Parathyroid adenoma (tissue), 2 donors: ENCODE measurements at regions not wholly inside any gene's neighbourhood (a gene's known extent, or its start where the extent isn't known, plus 50 kb on each side); places are given as distances from the start of the nearest gene placed in this dataset.

Source experiments
- H2AFZ ChIP-seq: fragments of 300-600 bp; sonication (generic); one replicate; pipeline ENCODE4 v1.7.0; 2017; ENCODE audit warnings: antibody characterized with exemption, mild to moderate bottlenecking
- H3K27ac ChIP-seq: fragments of 300-600 bp; sonication (generic); one replicate; pipeline ENCODE4 v1.7.0; 2017
- H3K27me3 ChIP-seq: fragments of 300-600 bp; sonication (generic); one replicate; pipeline ENCODE4 v1.7.0; 2017; ENCODE audit warnings: low read length; ENCODE audit not compliant: control insufficient read depth, insufficient read depth
- H3K36me3 ChIP-seq: fragments of 300-600 bp; sonication (generic); one replicate; pipeline ENCODE4 v1.7.0; 2017; ENCODE audit warnings: low read length; ENCODE audit not compliant: control insufficient read depth, insufficient read depth
- H3K4me1 ChIP-seq: fragments of 300-600 bp; sonication (generic); one replicate; pipeline ENCODE4 v1.7.0; 2017; ENCODE audit warnings: control low read depth
- H3K4me2 ChIP-seq: fragments of 300-600 bp; sonication (generic); one replicate; pipeline ENCODE4 v1.7.0; 2017; ENCODE audit warnings: low read length
- H3K4me3 ChIP-seq: fragments of 300-600 bp; sonication (generic); one replicate; pipeline ENCODE4 v1.7.0; 2017; ENCODE audit warnings: low read depth, low read length
- H3K79me2 ChIP-seq: fragments of 300-600 bp; sonication (generic); one replicate; pipeline ENCODE4 v1.7.0; 2017; ENCODE audit warnings: control low read depth
- H3K9ac ChIP-seq: fragments of 300-600 bp; sonication (generic); one replicate; pipeline ENCODE4 v1.7.0; 2017; ENCODE audit warnings: mild to moderate bottlenecking
- H3K9me3 ChIP-seq: fragments of 300-600 bp; sonication (generic); one replicate; pipeline ENCODE4 v1.7.0; 2017; ENCODE audit warnings: low read length; ENCODE audit not compliant: control insufficient read depth
- CTCF ChIP-seq: fragments of 300-600 bp; sonication (generic); IDR thresholded peaks from one replicate; pipeline ENCODE4 v1.7.0; 2017; ENCODE audit warnings: antibody characterized with exemption, mild to moderate bottlenecking
- donor health status: primary hyperparathyroidism.

GRCh38 chr5:20537911-20538703 is 550.1 kb upstream of the CDH18 start:
- no peaks in the 10 kb centered on the region for H3K4me1 ChIP-seq
- H2AFZ ChIP-seq: no peak overlapping the region
- no peak overlapping the region for H3K4me3 ChIP-seq
- no peak for TF ChIP-seq CTCF
- H3K27me3 ChIP-seq: no peaks in the 10 kb centered on the region
- no peaks in the 10 kb centered on the region for H3K79me2 ChIP-seq
- H3K9ac ChIP-seq: no peak overlapping the region
- H3K9me3 ChIP-seq: no peaks in the 10 kb centered on the region
- no peak overlapping the region for H3K27ac ChIP-seq
- H3K4me2 ChIP-seq: no peak overlapping the region
- H3K36me3 ChIP-seq: no peaks in the 10 kb centered on the region

- TF ChIP-seq CTCF: no peak
- H3K27ac ChIP-seq: no peak overlapping the region
- no peaks in the 10 kb centered on the region for H3K27me3 ChIP-seq
- no peak overlapping the region for H3K4me3 ChIP-seq
- H3K4me2 ChIP-seq: no peak overlapping the region
- no peak overlapping the region for H2AFZ ChIP-seq
- H3K4me1 ChIP-seq: no peaks in the 10 kb centered on the region
- H3K79me2 ChIP-seq: no peaks in the 10 kb centered on the region
- H3K36me3 ChIP-seq: no peaks in the 10 kb centered on the region
- H3K9me3 ChIP-seq: no peaks in the 10 kb centered on the region
- no peak overlapping the region for H3K9ac ChIP-seq
These were observed 548.8 kb upstream of the CDH18 start for GRCh38 chr5:20536813-20537212.

GRCh38 chr5:20536341-20536740 is 548.3 kb upstream of the CDH18 start:
- no peaks in the 10 kb centered on the region for H3K36me3 ChIP-seq
- H3K9me3 ChIP-seq: no peaks in the 10 kb centered on the region
- no peak overlapping the region for H3K4me3 ChIP-seq
- no peak overlapping the region for H2AFZ ChIP-seq
- H3K79me2 ChIP-seq: no peaks in the 10 kb centered on the region
- no peak overlapping the region for H3K9ac ChIP-seq
- H3K27me3 ChIP-seq: no peaks in the 10 kb centered on the region
- H3K4me2 ChIP-seq: no peak overlapping the region
- no peak for TF ChIP-seq CTCF
- H3K4me1 ChIP-seq: no peaks in the 10 kb centered on the region
- no peak overlapping the region for H3K27ac ChIP-seq

- H3K79me2 ChIP-seq: no peaks in the 10 kb centered on the region
- H3K9me3 ChIP-seq: no peaks in the 10 kb centered on the region
- H3K4me2 ChIP-seq: no peak overlapping the region
- H3K4me1 ChIP-seq: no peaks in the 10 kb centered on the region
- no peak for TF ChIP-seq CTCF
- H2AFZ ChIP-seq: no peak overlapping the region
- H3K27me3 ChIP-seq: no peaks in the 10 kb centered on the region
- H3K9ac ChIP-seq: no peak overlapping the region
- H3K36me3 ChIP-seq: no peaks in the 10 kb centered on the region
- H3K4me3 ChIP-seq: no peak overlapping the region
- no peak overlapping the region for H3K27ac ChIP-seq
These were observed 540.5 kb upstream of the CDH18 start for GRCh38 chr5:20528471-20528870.

- no peak for TF ChIP-seq CTCF
- H3K9ac ChIP-seq: no peak overlapping the region
- no peaks in the 10 kb centered on the region for H3K4me1 ChIP-seq
- H3K27ac ChIP-seq: no peak overlapping the region
- H2AFZ ChIP-seq: no peak overlapping the region
- no peak overlapping the region for H3K4me3 ChIP-seq
- H3K79me2 ChIP-seq: no peaks in the 10 kb centered on the region
- H3K9me3 ChIP-seq: no peaks in the 10 kb centered on the region
- H3K36me3 ChIP-seq: no peaks in the 10 kb centered on the region
- no peak overlapping the region for H3K4me2 ChIP-seq
- no peaks in the 10 kb centered on the region for H3K27me3 ChIP-seq
These were observed 537.1 kb upstream of the CDH18 start for GRCh38 chr5:20524991-20525529.
